D721Med (cell line): ENCODE measurements at regions not wholly inside any gene's neighbourhood (a gene's known extent, or its start where the extent isn't known, plus 50 kb on each side); places are given as distances from the start of the nearest gene placed in this dataset.

Experiments
- DNase-seq: peaks from one replicate; pipeline ENCODE4 v3.0.0; 2011; ENCODE audit warnings: low spot score; ENCODE audit not compliant: insufficient read length
- FAIRE-seq: peaks from 2 replicates; lab custom pipeline; 2011; peaks lifted over from hg19 to GRCh38; lab: Jason Lieb, UNC
- TF ChIP-seq, protein P1 (sequence below): IDR thresholded peaks from 2 replicates; pipeline ENCODE4 v1.5.1; 2012; ENCODE audit warnings: mild to moderate bottlenecking, control low read depth; ENCODE audit not compliant: insufficient read depth; ENCODE audit errors: missing control alignments

DNA sequence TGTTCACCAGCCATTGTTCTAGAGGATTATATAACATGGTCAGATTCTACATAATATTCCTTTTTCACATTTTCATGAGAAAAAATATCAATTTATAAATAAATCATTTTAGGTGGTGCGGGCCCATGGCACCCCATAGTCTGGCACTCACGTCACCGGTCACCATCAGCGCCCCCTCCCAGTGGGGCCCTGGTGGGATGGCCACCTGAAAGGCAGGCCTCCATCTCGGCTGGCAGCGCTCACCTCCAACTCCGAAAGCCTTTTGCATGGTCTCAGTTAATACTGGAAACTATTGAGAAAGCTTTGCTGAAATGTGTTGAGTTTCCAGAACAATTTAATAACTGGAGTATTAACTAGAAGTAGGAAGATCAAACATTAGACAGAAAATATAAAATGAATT is 141.4 kb upstream of the SALL3 start:
- TF ChIP-seq, protein P1, sequence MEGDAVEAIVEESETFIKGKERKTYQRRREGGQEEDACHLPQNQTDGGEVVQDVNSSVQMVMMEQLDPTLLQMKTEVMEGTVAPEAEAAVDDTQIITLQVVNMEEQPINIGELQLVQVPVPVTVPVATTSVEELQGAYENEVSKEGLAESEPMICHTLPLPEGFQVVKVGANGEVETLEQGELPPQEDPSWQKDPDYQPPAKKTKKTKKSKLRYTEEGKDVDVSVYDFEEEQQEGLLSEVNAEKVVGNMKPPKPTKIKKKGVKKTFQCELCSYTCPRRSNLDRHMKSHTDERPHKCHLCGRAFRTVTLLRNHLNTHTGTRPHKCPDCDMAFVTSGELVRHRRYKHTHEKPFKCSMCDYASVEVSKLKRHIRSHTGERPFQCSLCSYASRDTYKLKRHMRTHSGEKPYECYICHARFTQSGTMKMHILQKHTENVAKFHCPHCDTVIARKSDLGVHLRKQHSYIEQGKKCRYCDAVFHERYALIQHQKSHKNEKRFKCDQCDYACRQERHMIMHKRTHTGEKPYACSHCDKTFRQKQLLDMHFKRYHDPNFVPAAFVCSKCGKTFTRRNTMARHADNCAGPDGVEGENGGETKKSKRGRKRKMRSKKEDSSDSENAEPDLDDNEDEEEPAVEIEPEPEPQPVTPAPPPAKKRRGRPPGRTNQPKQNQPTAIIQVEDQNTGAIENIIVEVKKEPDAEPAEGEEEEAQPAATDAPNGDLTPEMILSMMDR, result no peak
- no peak for FAIRE-seq
- no peak for DNase-seq

DNA sequence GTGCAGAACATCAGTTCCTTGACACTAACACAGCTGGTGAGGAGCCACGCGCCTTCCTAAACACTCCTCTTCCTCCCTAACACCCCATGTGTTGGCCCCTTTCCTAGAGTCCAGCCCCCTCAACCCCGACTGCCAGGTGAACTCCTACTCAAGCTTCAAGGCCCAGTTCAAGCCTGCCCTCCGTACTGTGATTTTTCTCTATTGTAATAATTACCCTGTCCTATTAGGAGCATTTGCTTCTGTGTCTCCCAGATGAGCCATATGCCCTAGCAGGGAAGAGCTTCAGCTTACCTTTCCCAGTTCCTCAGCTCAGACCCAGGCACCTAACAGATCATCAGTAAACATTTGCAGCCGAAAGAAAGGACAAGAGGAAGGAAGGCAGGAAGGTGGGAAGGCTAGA is 130.6 kb upstream of the SALL3 start:
- no peak for FAIRE-seq
- TF ChIP-seq, protein P1, result no peak
- DNase-seq, result no peak

DNA sequence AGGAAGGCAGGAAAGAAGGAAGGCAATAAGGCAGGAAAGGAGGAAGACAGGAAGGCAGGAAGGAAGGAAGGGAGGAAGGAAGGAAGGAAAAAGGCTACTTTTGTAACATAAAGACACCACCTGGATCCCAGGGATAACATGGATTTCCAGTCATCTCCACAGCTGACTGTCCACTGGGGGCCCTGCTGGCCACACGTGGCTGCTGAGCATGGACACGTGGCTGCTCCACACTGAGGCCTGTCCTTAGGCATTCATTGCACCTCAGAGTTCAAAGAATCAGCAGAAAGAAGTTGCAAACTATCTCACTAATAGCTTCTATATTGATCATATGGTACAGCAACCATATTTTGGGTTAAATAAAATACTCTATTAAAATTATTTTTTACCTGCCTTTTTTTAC is 130.2 kb upstream of the SALL3 start:
- FAIRE-seq (no peak), DNase-seq (no peak)
- TF ChIP-seq, protein P1, result no peak

DNA sequence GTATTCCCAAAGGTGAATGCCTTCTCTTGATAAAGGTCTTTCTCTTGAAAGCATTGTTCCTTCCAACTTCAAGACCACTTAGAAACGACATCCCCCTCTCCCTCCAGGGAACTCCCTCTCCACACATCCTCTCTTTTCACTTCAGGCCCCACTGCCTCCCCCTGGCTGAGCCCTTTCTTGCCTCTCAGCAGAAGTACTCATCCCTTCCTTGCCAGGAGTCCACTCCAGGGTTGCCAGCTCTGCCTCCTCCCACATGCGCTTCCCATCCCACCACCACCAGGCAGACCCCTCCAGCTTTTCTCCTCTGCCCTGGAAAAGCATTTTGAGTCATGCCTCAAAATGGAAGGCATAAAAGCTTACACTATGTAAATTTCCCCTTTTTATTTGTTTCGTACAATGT is 126.3 kb upstream of the SALL3 start:
- FAIRE-seq, result no peak

DNA sequence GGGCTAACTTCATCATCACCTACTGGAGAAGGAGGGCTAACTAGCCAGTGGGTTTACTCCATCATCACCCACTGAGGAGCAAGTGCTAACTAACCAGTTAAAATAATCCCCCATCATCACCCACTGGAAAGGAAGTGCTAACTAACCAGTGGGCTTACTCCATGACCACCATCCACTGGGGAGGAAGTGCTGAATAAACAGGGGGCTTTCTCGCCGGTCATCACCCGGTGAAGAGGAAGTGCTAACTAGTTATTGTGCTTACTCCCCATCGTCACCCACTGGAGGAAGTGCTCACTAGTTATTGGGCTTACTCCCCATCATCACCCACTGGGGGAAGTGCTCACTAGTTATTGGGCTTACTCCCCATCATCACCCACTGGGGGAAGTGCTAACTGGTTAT is 124.4 kb upstream of the SALL3 start:
- FAIRE-seq (no peak), DNase-seq (no peak)
- TF ChIP-seq, protein P1, result no peak

More for the DNA sequence above, 126.3 kb upstream of the SALL3 start:
- TF ChIP-seq, protein P1, result no peak
- DNase-seq, result no peak

DNA sequence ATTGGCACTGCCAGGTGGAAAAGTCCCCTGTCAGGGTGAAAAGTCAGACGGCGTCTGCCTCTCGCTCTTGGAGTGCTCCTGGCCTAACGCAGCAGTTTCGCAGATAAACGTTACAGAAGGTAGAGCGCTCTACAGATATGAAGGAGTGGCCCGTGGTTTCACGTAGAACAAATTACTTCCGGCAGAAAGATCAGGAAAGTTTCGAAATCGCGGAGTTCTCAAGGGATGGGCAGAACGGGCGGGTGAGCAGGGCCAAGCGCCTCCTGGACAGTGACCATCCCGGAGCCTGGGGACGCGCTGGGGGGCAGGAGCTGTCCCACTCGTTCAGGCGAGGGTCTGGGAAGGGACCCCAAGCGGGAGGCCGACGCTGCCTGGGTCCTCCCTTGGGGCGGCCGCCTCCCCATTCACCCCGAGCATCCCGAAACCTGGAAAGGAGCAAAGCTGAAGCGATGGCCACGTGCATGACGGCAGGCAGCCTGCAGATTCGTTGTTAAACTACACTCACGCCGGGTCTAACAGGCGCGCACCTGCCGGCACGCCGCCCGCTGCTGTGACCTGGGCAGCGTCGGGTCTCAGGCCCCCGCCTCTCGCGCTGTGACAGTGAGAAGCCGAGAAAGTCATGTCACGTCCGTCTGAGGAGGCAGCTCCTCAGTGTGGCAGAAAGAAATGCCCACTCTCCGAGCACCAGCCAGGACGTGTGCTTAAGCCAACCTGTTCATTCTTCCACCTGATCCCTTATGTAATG is 122.9 kb upstream of the SALL3 start:
- DNase-seq, result no peak
- TF ChIP-seq, protein P1, result no peak
- FAIRE-seq, result no peak
